OCI-LY1 (cell line): ENCODE measurements at regions not wholly inside any gene's neighbourhood (a gene's known extent, or its start where the extent isn't known, plus 50 kb on each side); places are given as distances from the start of the nearest gene placed in this dataset.

Experiments used
- H2AFZ ChIP-seq: fragments of 200-600 bp; sonication (generic), shearing (Covaris generic); 2 replicates; pipeline ENCODE4 v1.6.0; 2014; ENCODE audit warnings: antibody characterized with exemption, mild to moderate bottlenecking, low read length
- H3F3A ChIP-seq: fragments of 200-600 bp; sonication (generic), shearing (Covaris generic); 2 replicates; pipeline ENCODE4 v1.6.0; 2014; ENCODE audit warnings: mild to moderate bottlenecking, antibody characterized with exemption, low read length, moderate library complexity; ENCODE audit not compliant: insufficient read depth
- H3K27ac ChIP-seq: fragments of 200-600 bp; sonication (generic); 2 replicates; pipeline ENCODE4 v1.5.1; 2014; ENCODE audit warnings: low read length, mixed run types, mild to moderate bottlenecking, low read depth; ENCODE audit not compliant: poor library complexity, severe bottlenecking
- H3K27me3 ChIP-seq: fragments of 200-600 bp; sonication (generic); 2 replicates; pipeline ENCODE4 v1.6.0; 2014; ENCODE audit warnings: antibody characterized with exemption, mild to moderate bottlenecking, low read length, moderate library complexity; ENCODE audit not compliant: insufficient read depth
- H3K36me3 ChIP-seq: fragments of 200-600 bp; sonication (generic); 2 replicates; pipeline ENCODE4 v1.6.1; 2014; ENCODE audit warnings: mild to moderate bottlenecking, antibody characterized with exemption, low read length, moderate library complexity, mixed read lengths; ENCODE audit not compliant: insufficient read depth
- H3K4me1 ChIP-seq: fragments of 200-600 bp; sonication (generic); 2 replicates; pipeline ENCODE4 v1.5.1; 2014; ENCODE audit warnings: mild to moderate bottlenecking, low read length, moderate library complexity; ENCODE audit not compliant: insufficient read depth, severe bottlenecking
- H3K4me2 ChIP-seq: fragments of 200-600 bp; sonication (generic), shearing (Covaris generic); 2 replicates; pipeline ENCODE4 v1.6.1; 2014; ENCODE audit warnings: low read length
- H3K4me3 ChIP-seq: fragments of 200-600 bp; sonication (generic); 2 replicates; pipeline ENCODE4 v1.5.1; 2014; ENCODE audit warnings: low read length, low read depth, mild to moderate bottlenecking, mixed read lengths; ENCODE audit not compliant: poor library complexity, severe bottlenecking
- H3K79me2 ChIP-seq: fragments of 200-600 bp; shearing (Covaris generic); 2 replicates; pipeline ENCODE4 v1.6.1; 2016; ENCODE audit warnings: mixed run types, low read length, mixed read lengths; ENCODE audit not compliant: insufficient read depth
- H3K9ac ChIP-seq: fragments of 200-600 bp; sonication (generic), shearing (Covaris generic); 2 replicates; pipeline ENCODE4 v1.6.1; 2014; ENCODE audit warnings: mild to moderate bottlenecking, low read length, mixed read lengths
- H3K9me2 ChIP-seq: fragments of 200-600 bp; sonication (generic), shearing (Covaris generic); 2 replicates; pipeline ENCODE4 v1.6.1; 2014; ENCODE audit warnings: low read depth, mild to moderate bottlenecking, low read length, mixed read lengths
- H3K9me3 ChIP-seq: fragments of 200-600 bp; shearing (Covaris generic); 2 replicates; pipeline ENCODE4 v1.6.1; 2014; ENCODE audit warnings: low read length, mixed read lengths
- H4K20me1 ChIP-seq: fragments of 200-600 bp; sonication (generic), shearing (Covaris generic); 2 replicates; pipeline ENCODE4 v1.6.0; 2016; ENCODE audit warnings: mild to moderate bottlenecking, low read length; ENCODE audit not compliant: insufficient read depth
- EZH2 ChIP-seq: fragments of 200-600 bp; sonication (generic), shearing (Covaris generic); IDR thresholded peaks from 2 replicates; pipeline ENCODE4 v1.8.0; 2017; ENCODE audit warnings: borderline replicate concordance, mixed run types, mild to moderate bottlenecking, antibody characterized with exemption, low read length, moderate library complexity, mixed read lengths
- TF ChIP-seq, protein P1 (sequence below): fragments of 200-600 bp; sonication (generic), shearing (Covaris generic); IDR thresholded peaks from 2 replicates; pipeline ENCODE4 v1.5.1; 2017; ENCODE audit warnings: mild to moderate bottlenecking, antibody characterized with exemption, low read length, moderate library complexity, mixed read lengths

GRCh38 chr7:13563680-13564079 lies 425.8 kb downstream of the ETV1 start:
- Histone ChIP-seq H3K9ac (no peak overlapping the region), H3K4me2 (no peak overlapping the region), H3K9me3 (no peaks in the 10 kb centered on the region), H3K4me3 (no peak overlapping the region), H4K20me1 (no peaks in the 10 kb centered on the region), H3K79me2 (no peaks in the 10 kb centered on the region), H3K4me1 (peaks cover 14% of the 10 kb centered on the region), H3K27me3 (no peaks in the 10 kb centered on the region), H3F3A (no peaks in the 10 kb centered on the region), H3K36me3 (no peaks in the 10 kb centered on the region), H3K9me2 (no peaks in the 10 kb centered on the region), H3K27ac (no peak overlapping the region), H2AFZ (no peak overlapping the region)
- TF ChIP-seq, protein P1, sequence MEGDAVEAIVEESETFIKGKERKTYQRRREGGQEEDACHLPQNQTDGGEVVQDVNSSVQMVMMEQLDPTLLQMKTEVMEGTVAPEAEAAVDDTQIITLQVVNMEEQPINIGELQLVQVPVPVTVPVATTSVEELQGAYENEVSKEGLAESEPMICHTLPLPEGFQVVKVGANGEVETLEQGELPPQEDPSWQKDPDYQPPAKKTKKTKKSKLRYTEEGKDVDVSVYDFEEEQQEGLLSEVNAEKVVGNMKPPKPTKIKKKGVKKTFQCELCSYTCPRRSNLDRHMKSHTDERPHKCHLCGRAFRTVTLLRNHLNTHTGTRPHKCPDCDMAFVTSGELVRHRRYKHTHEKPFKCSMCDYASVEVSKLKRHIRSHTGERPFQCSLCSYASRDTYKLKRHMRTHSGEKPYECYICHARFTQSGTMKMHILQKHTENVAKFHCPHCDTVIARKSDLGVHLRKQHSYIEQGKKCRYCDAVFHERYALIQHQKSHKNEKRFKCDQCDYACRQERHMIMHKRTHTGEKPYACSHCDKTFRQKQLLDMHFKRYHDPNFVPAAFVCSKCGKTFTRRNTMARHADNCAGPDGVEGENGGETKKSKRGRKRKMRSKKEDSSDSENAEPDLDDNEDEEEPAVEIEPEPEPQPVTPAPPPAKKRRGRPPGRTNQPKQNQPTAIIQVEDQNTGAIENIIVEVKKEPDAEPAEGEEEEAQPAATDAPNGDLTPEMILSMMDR, result no peak
- TF ChIP-seq EZH2, result no peak

DNA sequence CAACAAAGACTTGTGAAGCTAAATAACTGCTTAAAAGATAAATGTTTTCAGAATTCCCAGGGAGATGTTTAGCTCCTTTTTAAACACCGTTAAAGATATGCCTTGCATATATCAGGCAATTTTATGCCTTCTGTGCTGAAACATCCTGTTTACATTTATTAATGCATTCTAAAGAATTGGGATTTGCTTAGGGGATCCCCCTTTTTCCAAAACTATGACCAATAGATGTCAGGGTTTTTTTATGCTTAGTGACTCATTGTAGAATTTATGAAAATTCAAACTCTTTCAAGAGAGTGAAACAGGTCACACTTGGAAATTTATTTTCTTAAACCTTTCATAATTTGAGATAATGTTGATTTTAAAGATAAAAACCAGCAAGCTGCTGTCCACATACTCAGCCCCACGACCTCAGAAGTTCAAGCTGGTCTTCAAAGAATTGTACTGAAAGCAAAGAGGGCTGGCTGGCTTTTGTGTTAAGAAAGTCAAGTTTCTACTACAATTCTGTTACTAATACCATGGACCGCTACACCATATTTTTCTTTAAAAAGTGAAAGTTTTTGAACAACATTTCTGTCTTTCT lies 411.8 kb downstream of the ETV1 start:
- H4K20me1 ChIP-seq, result no peaks in the 10 kb centered on the region
- TF ChIP-seq, protein P1, result no peak
- TF ChIP-seq EZH2, result no peak
- no peak overlapping the region for H2AFZ ChIP-seq
- H3K9ac ChIP-seq, result no peak overlapping the region
- no peak overlapping the region for H3K4me3 ChIP-seq
- H3K27ac ChIP-seq, result no peak overlapping the region
- H3K79me2 ChIP-seq, result no peaks in the 10 kb centered on the region
- H3K27me3 ChIP-seq, result no peaks in the 10 kb centered on the region
- H3F3A ChIP-seq, result no peaks in the 10 kb centered on the region
- H3K4me2 ChIP-seq, result no peak overlapping the region
- H3K9me2 ChIP-seq, result no peaks in the 10 kb centered on the region
- H3K36me3 ChIP-seq, result no peaks in the 10 kb centered on the region
- no peaks in the 10 kb centered on the region for H3K9me3 ChIP-seq
- peaks cover 33% of the 10 kb centered on the region for H3K4me1 ChIP-seq

GRCh38 chr7:13578294-13578693 lies 411.2 kb downstream of the ETV1 start:
- no peaks in the 10 kb centered on the region for H3K9me3 ChIP-seq
- no peak overlapping the region for H3K4me2 ChIP-seq
- no peaks in the 10 kb centered on the region for H4K20me1 ChIP-seq
- no peaks in the 10 kb centered on the region for H3K79me2 ChIP-seq
- H3K4me1 ChIP-seq, result peaks cover 37% of the 10 kb centered on the region
- no peak overlapping the region for H3K9ac ChIP-seq
- H3F3A ChIP-seq, result no peaks in the 10 kb centered on the region
- H3K27ac ChIP-seq, result no peak overlapping the region
- no peak overlapping the region for H2AFZ ChIP-seq
- no peaks in the 10 kb centered on the region for H3K9me2 ChIP-seq
- TF ChIP-seq, protein P1, result no peak
- no peak for TF ChIP-seq EZH2
- no peaks in the 10 kb centered on the region for H3K36me3 ChIP-seq
- no peaks in the 10 kb centered on the region for H3K27me3 ChIP-seq
- no peak overlapping the region for H3K4me3 ChIP-seq
